A673 (cell line): ENCODE measurements at regions not wholly inside any gene's neighbourhood (a gene's known extent, or its start where the extent isn't known, plus 50 kb on each side); places are given as distances from the start of the nearest gene placed in this dataset.

Experiments
- BruUV-seq: library from RNA; stranded (reverse); fragments of 400-500 nt; replicated peaks from 2 replicates; lab custom pipeline; 2021; lab: Mats Ljungman, UMichigan
- CTCF ChIA-PET: fragments of 300-600 bp; sonication (Branson Sonifier 250); formaldehyde crosslinking; loops from one replicate; lab custom pipeline; 2022; ENCODE audit warnings: antibody characterized with exemption; lab: Charles Lee
- POLR2A ChIA-PET: fragments of 300-600 bp; sonication (Branson Sonifier 250); formaldehyde crosslinking; loops from one replicate; lab custom pipeline; 2022; ENCODE audit warnings: antibody characterized with exemption; ENCODE audit not compliant: low non-redundant PET; lab: Charles Lee
- DNase-seq: peaks from one replicate; pipeline ENCODE4 v3.0.0-alpha.2; 2015; ENCODE audit warnings: low spot score
- H3K27ac ChIP-seq: fragments of 200-600 bp; sonication (generic); 2 replicates; pipeline ENCODE4 v1.5.1; 2016; ENCODE audit warnings: mixed run types, low read depth, mild to moderate bottlenecking, mixed read lengths, antibody characterized with exemption, low read length; ENCODE audit not compliant: poor library complexity, severe bottlenecking
- H3K27me3 ChIP-seq: fragments of 200-600 bp; sonication (generic); replicated peaks from 2 replicates; pipeline ENCODE4 v1.6.1; 2017; ENCODE audit warnings: mixed run types, low read depth, mild to moderate bottlenecking, mixed read lengths, antibody characterized with exemption, low read length; ENCODE audit not compliant: insufficient read depth, poor library complexity
- H3K36me3 ChIP-seq: fragments of 200-600 bp; sonication (generic); 2 replicates; pipeline ENCODE4 v1.6.1; 2016; ENCODE audit warnings: mixed run types, mild to moderate bottlenecking, mixed read lengths, antibody characterized with exemption, low read length; ENCODE audit not compliant: insufficient read depth, poor library complexity, severe bottlenecking
- H3K4me1 ChIP-seq: fragments of 200-600 bp; sonication (generic); 2 replicates; pipeline ENCODE4 v1.6.1; 2017; ENCODE audit warnings: mixed run types, mild to moderate bottlenecking, mixed read lengths, antibody characterized with exemption, low read length; ENCODE audit not compliant: insufficient read depth, poor library complexity, severe bottlenecking
- H3K4me3 ChIP-seq: fragments of 200-600 bp; sonication (generic); 2 replicates; pipeline ENCODE4 v1.5.1; 2016; ENCODE audit warnings: low read depth, mixed run types, mild to moderate bottlenecking, mixed read lengths, low read length; ENCODE audit not compliant: poor library complexity, severe bottlenecking
- H3K9me3 ChIP-seq: fragments of 200-600 bp; sonication (generic); 2 replicates; pipeline ENCODE4 v1.6.1; 2016; ENCODE audit warnings: mixed run types, low read depth, mild to moderate bottlenecking, mixed read lengths, antibody characterized with exemption, low read length; ENCODE audit not compliant: poor library complexity, severe bottlenecking
- CTCF ChIP-seq: fragments of 300-800, 200-600 bp; sonication (generic); conservative IDR thresholded peaks from 2 replicates; pipeline ENCODE4 v1.5.1; 2017; ENCODE audit warnings: low read depth, mild to moderate bottlenecking, antibody characterized with exemption, low read length, moderate library complexity, mixed read lengths
- EZH2 ChIP-seq: fragments of 200-600 bp; sonication (generic); IDR thresholded peaks from 2 replicates; pipeline ENCODE4 v1.6.1; 2017; ENCODE audit warnings: borderline replicate concordance, low read depth, mild to moderate bottlenecking, mixed read lengths, antibody characterized with exemption, low read length; ENCODE audit not compliant: poor library complexity, severe bottlenecking
- intact Hi-C: fragments of 100-400 bp; cut with micrococcal nuclease; formaldehyde crosslinking; loops from one replicate; pipeline ENCODE4 v1.10.0; 2022; ENCODE audit not compliant: unreplicated experiment

- no peak overlapping the region for H3K4me3 ChIP-seq
- no peaks in the 10 kb centered on the region for H3K9me3 ChIP-seq
- TF ChIP-seq CTCF (no peak), EZH2 (no peak)
- BruUV-seq, result no TSS peak
- H3K4me1 ChIP-seq, result no peaks in the 10 kb centered on the region
- no peaks in the 10 kb centered on the region for H3K27me3 ChIP-seq
- DNase-seq, result no peak
- intact Hi-C loops, result no loop called here
- no peaks in the 10 kb centered on the region for H3K36me3 ChIP-seq
- H3K27ac ChIP-seq, result no peak overlapping the region
- ChIA-PET POLR2A (no interaction called here), CTCF (no interaction called here)
These were observed 1923.4 kb upstream of the CDH9 start for GRCh38 chr5:28961816-28962215.

GRCh38 chr5:28958581-28958980, 1920.2 kb upstream of the CDH9 start:
- POLR2A ChIA-PET, result no interaction called here
- CTCF ChIA-PET, result no interaction called here
- Histone ChIP-seq H3K4me1 (no peaks in the 10 kb centered on the region), H3K9me3 (no peaks in the 10 kb centered on the region), H3K4me3 (no peak overlapping the region), H3K27ac (no peak overlapping the region), H3K36me3 (no peaks in the 10 kb centered on the region), H3K27me3 (no peaks in the 10 kb centered on the region)
- DNase-seq, result no peak
- TF ChIP-seq EZH2, result no peak
- no peak for TF ChIP-seq CTCF
- no TSS peak for BruUV-seq
- intact Hi-C loops, result no loop called here

GRCh38 chr5:28957450-28957849, 1919.1 kb upstream of the CDH9 start:
- intact Hi-C loops, result no loop called here
- Histone ChIP-seq H3K4me3 (no peak overlapping the region), H3K36me3 (no peaks in the 10 kb centered on the region), H3K4me1 (no peaks in the 10 kb centered on the region), H3K27me3 (no peaks in the 10 kb centered on the region), H3K9me3 (no peaks in the 10 kb centered on the region), H3K27ac (no peak overlapping the region)
- TF ChIP-seq EZH2 (no peak), CTCF (no peak)
- ChIA-PET CTCF (no interaction called here), POLR2A (no interaction called here)
- BruUV-seq, result no TSS peak
- DNase-seq, result peak; percentile 0
